ENCODE measurements at regions not wholly inside any gene's neighbourhood (a gene's known extent, or its start where the extent isn't known, plus 50 kb on each side); places are given as distances from the start of the nearest gene placed in this dataset.

GRCh38 chr1:181396811-181397210 lies 86.5 kb upstream of the CACNA1E start:
- intact Hi-C loops (cut with DNase I; ENCODE audit: low total_unique reads), result no loop called here

GRCh38 chr1:181397845-181398244 lies 85.5 kb upstream of the CACNA1E start:
- Histone ChIP-seq H3K4me3 (no peak overlapping the region), H3K4me1 (no peaks in the 10 kb centered on the region), H3K9me3 (no peaks in the 10 kb centered on the region), H3K27me3 (no peaks in the 10 kb centered on the region), H3K36me3 (no peaks in the 10 kb centered on the region), H3K27ac (no peak overlapping the region)
- DNase-seq, result no peak
- intact Hi-C loops (cut with DNase I; ENCODE audit: low total_unique reads), result no loop called here
- TF ChIP-seq CTCF (IDR thresholded peaks at IDR 0.05) (no peak), POLR2A (IDR thresholded peaks at IDR 0.05) (no peak)

More at GRCh38 chr1:181396811-181397210, 86.5 kb upstream of the CACNA1E start:
- H3K27ac ChIP-seq, result no peak overlapping the region
- no peak for TF ChIP-seq CTCF (IDR thresholded peaks at IDR 0.05)
- no peak for TF ChIP-seq POLR2A (IDR thresholded peaks at IDR 0.05)
- no peaks in the 10 kb centered on the region for H3K4me1 ChIP-seq
- no peaks in the 10 kb centered on the region for H3K36me3 ChIP-seq
- no peak for DNase-seq
- H3K4me3 ChIP-seq, result no peak overlapping the region
- H3K9me3 ChIP-seq, result no peaks in the 10 kb centered on the region
- H3K27me3 ChIP-seq, result no peaks in the 10 kb centered on the region

DNA sequence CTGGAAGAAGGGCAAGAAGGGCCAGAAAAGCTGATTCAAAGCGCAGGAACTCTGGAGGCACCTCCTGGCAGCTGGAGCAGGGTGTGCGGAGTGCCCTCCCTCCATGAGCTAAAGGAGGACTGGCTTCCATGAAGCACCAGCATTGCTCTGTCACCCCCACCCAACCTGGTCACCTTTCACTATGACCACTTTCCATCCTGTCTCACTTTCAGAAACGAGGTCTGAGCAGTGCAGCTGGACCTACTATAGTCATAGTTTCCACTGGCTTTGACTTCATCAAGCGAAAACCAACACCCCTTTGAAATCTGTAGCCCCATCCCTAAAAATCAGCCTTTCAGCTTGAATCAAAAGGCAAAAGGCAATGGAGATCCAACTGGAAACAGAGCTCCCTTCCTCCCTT lies 84.8 kb upstream of the CACNA1E start:
- no peaks in the 10 kb centered on the region for H3K36me3 ChIP-seq
- H3K9me3 ChIP-seq, result no peaks in the 10 kb centered on the region
- intact Hi-C loops (cut with DNase I; ENCODE audit: low total_unique reads), result no loop called here
- no peak overlapping the region for H3K27ac ChIP-seq
- H3K4me3 ChIP-seq, result no peak overlapping the region
- no peak for TF ChIP-seq CTCF (IDR thresholded peaks at IDR 0.05)
- TF ChIP-seq POLR2A (IDR thresholded peaks at IDR 0.05), result no peak
- no peaks in the 10 kb centered on the region for H3K4me1 ChIP-seq
- no peak for DNase-seq
- no peaks in the 10 kb centered on the region for H3K27me3 ChIP-seq

GRCh38 chr1:181405584-181405983 lies 77.7 kb upstream of the CACNA1E start:
- Histone ChIP-seq H3K27ac (no peak overlapping the region), H3K4me3 (no peak overlapping the region), H3K9me3 (no peaks in the 10 kb centered on the region), H3K36me3 (no peaks in the 10 kb centered on the region), H3K27me3 (no peaks in the 10 kb centered on the region), H3K4me1 (no peaks in the 10 kb centered on the region)
- TF ChIP-seq CTCF (IDR thresholded peaks at IDR 0.05) (no peak), POLR2A (IDR thresholded peaks at IDR 0.05) (no peak)
- no peak for DNase-seq
- intact Hi-C loops (cut with DNase I; ENCODE audit: low total_unique reads), result no loop called here

DNA sequence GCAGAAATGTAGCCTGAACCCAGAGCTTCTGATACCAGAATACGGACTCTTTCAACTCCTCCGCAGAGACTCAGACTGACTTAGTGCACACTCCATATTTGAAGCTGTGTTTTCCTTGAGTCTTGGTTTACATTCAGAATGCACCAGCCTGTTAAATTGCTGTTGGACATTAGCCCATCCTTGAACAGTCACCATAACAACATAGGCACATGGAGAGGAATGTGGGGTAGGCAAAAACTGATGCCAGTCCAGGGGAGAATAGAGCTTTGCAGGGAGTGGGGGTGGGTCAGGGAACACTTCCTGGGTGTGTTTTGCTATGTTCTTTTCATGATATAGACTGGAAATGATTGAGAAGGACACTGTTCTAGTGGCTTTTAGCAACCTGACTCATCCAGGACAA lies 76.3 kb upstream of the CACNA1E start:
- Histone ChIP-seq H3K9me3 (no peaks in the 10 kb centered on the region), H3K27ac (no peak overlapping the region), H3K4me1 (no peaks in the 10 kb centered on the region), H3K36me3 (no peaks in the 10 kb centered on the region), H3K27me3 (no peaks in the 10 kb centered on the region), H3K4me3 (no peak overlapping the region)
- intact Hi-C loops (cut with DNase I; ENCODE audit: low total_unique reads), result no loop called here
- no peak for DNase-seq
- no peak for TF ChIP-seq POLR2A (IDR thresholded peaks at IDR 0.05)
- no peak for TF ChIP-seq CTCF (IDR thresholded peaks at IDR 0.05)
